ENCODE measurements at regions not wholly inside any gene's neighbourhood (a gene's known extent, or its start where the extent isn't known, plus 50 kb on each side); places are given as distances from the start of the nearest gene placed in this dataset.
A peak's percentile ranks its signal among the peaks of the same experiment; 100 is the strongest.
"Not testable (repeated sequence)": the region's sequence is repeated elsewhere in the genome, so short reads cannot be mapped to it uniquely, and the experiment has no call there.

- DNase-seq (ENCODE audit: low read depth, low spot score) = not testable (repeated sequence)
These were observed 55.3 kb downstream of the BBS10 start for GRCh38 chr12:76292891-76293290.

- DNase-seq (ENCODE audit: low read depth, low spot score) = not testable (repeated sequence)
These were observed 55.9 kb downstream of the BBS10 start for GRCh38 chr12:76292305-76292704.

GRCh38 chr12:76290963-76291859, 57.0 kb downstream of the BBS10 start:
- no peak for DNase-seq (ENCODE audit: low read depth, low spot score)

- DNase-seq (ENCODE audit: low read depth, low spot score) = no peak
These were observed 60.0 kb downstream of the BBS10 start for GRCh38 chr12:76288218-76288617.

- DNase-seq (ENCODE audit: low read depth, low spot score) = no peak
These were observed 63.1 kb downstream of the BBS10 start for GRCh38 chr12:76284816-76285750.

- no peak for DNase-seq (ENCODE audit: low read depth, low spot score)
These were observed 65.5 kb downstream of the BBS10 start for GRCh38 chr12:76282744-76283143.

GRCh38 chr12:76277480-76277879, 70.7 kb downstream of the BBS10 start:
- DNase-seq (ENCODE audit: low read depth, low spot score) = no peak

GRCh38 chr12:76276499-76277151, 71.6 kb downstream of the BBS10 start:
- DNase-seq (ENCODE audit: low read depth, low spot score) = no peak

GRCh38 chr12:76275511-76276093, 72.6 kb downstream of the BBS10 start:
- no peak for DNase-seq (ENCODE audit: low read depth, low spot score)

GRCh38 chr12:76274420-76275083, 73.7 kb downstream of the BBS10 start:
- DNase-seq (ENCODE audit: low read depth, low spot score) = no peak

- no peak for DNase-seq (ENCODE audit: low read depth, low spot score)
These were observed 75.9 kb downstream of the BBS10 start for GRCh38 chr12:76272287-76272686.

GRCh38 chr12:76270657-76271358, 77.4 kb downstream of the BBS10 start:
- peak; percentile 59 for DNase-seq (ENCODE audit: low read depth, low spot score)

GRCh38 chr12:76268267-76268666, 79.9 kb downstream of the BBS10 start:
- DNase-seq (ENCODE audit: low read depth, low spot score) = no peak

GRCh38 chr12:76266797-76267196, 81.4 kb downstream of the BBS10 start:
- DNase-seq (ENCODE audit: low read depth, low spot score) = no peak

GRCh38 chr12:76265424-76266180, 82.6 kb downstream of the BBS10 start:
- no peak for DNase-seq (ENCODE audit: low read depth, low spot score)

- DNase-seq (ENCODE audit: low read depth, low spot score) = no peak
These were observed 83.6 kb downstream of the BBS10 start for GRCh38 chr12:76264611-76265012.

- no peak for DNase-seq (ENCODE audit: low read depth, low spot score)
These were observed 84.5 kb downstream of the BBS10 start for GRCh38 chr12:76263696-76264095.

GRCh38 chr12:76260390-76260748, 87.8 kb downstream of the BBS10 start:
- no peak for DNase-seq (ENCODE audit: low read depth, low spot score)

- DNase-seq (ENCODE audit: low read depth, low spot score) = no peak
These were observed 88.4 kb downstream of the BBS10 start for GRCh38 chr12:76259660-76260389.
